ENCODE measurements at regions not wholly inside any gene's neighbourhood (a gene's known extent, or its start where the extent isn't known, plus 50 kb on each side); places are given as distances from the start of the nearest gene placed in this dataset.

DNA sequence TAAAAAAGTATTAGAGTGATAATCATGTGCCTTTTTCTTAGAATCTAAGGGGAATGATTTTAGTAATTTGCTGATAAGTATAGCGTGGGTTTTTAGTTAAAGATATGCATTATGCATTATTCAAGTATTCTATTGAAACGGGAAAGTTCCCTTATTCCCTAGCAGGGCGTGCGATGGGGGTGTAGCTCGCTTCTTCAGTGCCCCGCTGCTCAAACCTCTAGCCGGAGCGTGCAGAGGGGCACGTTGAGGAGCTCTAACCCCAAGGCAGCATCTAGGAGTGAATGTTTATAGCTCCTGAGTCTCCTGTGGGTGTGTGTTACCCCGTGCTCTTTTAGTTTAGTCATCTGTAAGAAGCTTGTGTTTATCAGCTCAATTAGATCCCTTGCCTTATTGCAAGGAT is 1339.5 kb upstream of the MAP3K7 start:
- TF ChIP-seq, protein P1, sequence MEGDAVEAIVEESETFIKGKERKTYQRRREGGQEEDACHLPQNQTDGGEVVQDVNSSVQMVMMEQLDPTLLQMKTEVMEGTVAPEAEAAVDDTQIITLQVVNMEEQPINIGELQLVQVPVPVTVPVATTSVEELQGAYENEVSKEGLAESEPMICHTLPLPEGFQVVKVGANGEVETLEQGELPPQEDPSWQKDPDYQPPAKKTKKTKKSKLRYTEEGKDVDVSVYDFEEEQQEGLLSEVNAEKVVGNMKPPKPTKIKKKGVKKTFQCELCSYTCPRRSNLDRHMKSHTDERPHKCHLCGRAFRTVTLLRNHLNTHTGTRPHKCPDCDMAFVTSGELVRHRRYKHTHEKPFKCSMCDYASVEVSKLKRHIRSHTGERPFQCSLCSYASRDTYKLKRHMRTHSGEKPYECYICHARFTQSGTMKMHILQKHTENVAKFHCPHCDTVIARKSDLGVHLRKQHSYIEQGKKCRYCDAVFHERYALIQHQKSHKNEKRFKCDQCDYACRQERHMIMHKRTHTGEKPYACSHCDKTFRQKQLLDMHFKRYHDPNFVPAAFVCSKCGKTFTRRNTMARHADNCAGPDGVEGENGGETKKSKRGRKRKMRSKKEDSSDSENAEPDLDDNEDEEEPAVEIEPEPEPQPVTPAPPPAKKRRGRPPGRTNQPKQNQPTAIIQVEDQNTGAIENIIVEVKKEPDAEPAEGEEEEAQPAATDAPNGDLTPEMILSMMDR (IDR thresholded peaks at IDR 0.05): no peak
- no peak for TF ChIP-seq POLR2A (IDR thresholded peaks at IDR 0.05)
